K562 (cell line): ENCODE measurements at regions not wholly inside any gene's neighbourhood (a gene's known extent, or its start where the extent isn't known, plus 50 kb on each side); places are given as distances from the start of the nearest gene placed in this dataset.

Experiments
- ETV6 ChIP-seq, 3 experiments: fragments of 150-350 bp in 1 of 3; sonication (generic) in 1 of 3; formaldehyde crosslinking in 1 of 3; IDR thresholded peaks; 2 replicates each; pipeline versions ENCODE4 v1.6.1 to v1.8.0; 2014 to 2022; ENCODE audit warnings: borderline replicate concordance in 2 of 3, low read depth in 2 of 3, antibody characterized with exemption in 1 of 3, low read length in 1 of 3, mild to moderate bottlenecking in 1 of 3, missing genetic modification reagents in 1 of 3
- L3MBTL2 ChIP-seq: fragments of 450-650 bp; IDR thresholded peaks from 2 replicates; pipeline ENCODE4 v1.6.1; 2016; ENCODE audit warnings: mild to moderate bottlenecking, moderate library complexity
- RBM15 ChIP-seq: fragments of 200-400 bp; formaldehyde crosslinking; IDR thresholded peaks from 2 replicates; pipeline ENCODE4 v1.6.1; 2018; ENCODE audit warnings: mild to moderate bottlenecking, low read length, moderate library complexity; ENCODE audit not compliant: insufficient read depth
- SAFB2 ChIP-seq: fragments of 200-400 bp; formaldehyde crosslinking; IDR thresholded peaks from 2 replicates; pipeline ENCODE4 v1.6.1; 2018; ENCODE audit warnings: borderline replicate concordance, low read length, low read depth, moderate library complexity; ENCODE audit not compliant: severe bottlenecking
- SMARCB1 ChIP-seq: IDR thresholded peaks from 2 replicates; pipeline ENCODE4 v1.6.1; 2011; ENCODE audit warnings: improper control_type of control experiment, low read depth; ENCODE audit not compliant: insufficient read length
- TF ChIP-seq, protein P1 (sequence below), 2 experiments: fragments of 450-650 bp; IDR thresholded peaks; 2 replicates each; pipeline ENCODE4 v1.6.1; 2016; ENCODE audit warnings: mild to moderate bottlenecking in 2 of 2, borderline replicate concordance in 1 of 2, low read depth in 1 of 2, moderate library complexity in 1 of 2
- TF ChIP-seq, protein P2 (sequence below): sonication (generic); formaldehyde crosslinking; IDR thresholded peaks from 2 replicates; pipeline ENCODE4 v1.8.1; 2023; ENCODE audit warnings: missing genetic modification reagents, mild to moderate bottlenecking, borderline replicate concordance
- TF ChIP-seq, protein P3 (sequence below), 2 experiments: fragments of 150-350 bp in 1 of 2; IDR thresholded peaks; 2 replicates each; pipeline ENCODE4 v1.6.1; 2012 to 2016; ENCODE audit warnings: low read depth in 2 of 2, low read length in 2 of 2, mild to moderate bottlenecking in 1 of 2, moderate library complexity in 1 of 2

DNA sequence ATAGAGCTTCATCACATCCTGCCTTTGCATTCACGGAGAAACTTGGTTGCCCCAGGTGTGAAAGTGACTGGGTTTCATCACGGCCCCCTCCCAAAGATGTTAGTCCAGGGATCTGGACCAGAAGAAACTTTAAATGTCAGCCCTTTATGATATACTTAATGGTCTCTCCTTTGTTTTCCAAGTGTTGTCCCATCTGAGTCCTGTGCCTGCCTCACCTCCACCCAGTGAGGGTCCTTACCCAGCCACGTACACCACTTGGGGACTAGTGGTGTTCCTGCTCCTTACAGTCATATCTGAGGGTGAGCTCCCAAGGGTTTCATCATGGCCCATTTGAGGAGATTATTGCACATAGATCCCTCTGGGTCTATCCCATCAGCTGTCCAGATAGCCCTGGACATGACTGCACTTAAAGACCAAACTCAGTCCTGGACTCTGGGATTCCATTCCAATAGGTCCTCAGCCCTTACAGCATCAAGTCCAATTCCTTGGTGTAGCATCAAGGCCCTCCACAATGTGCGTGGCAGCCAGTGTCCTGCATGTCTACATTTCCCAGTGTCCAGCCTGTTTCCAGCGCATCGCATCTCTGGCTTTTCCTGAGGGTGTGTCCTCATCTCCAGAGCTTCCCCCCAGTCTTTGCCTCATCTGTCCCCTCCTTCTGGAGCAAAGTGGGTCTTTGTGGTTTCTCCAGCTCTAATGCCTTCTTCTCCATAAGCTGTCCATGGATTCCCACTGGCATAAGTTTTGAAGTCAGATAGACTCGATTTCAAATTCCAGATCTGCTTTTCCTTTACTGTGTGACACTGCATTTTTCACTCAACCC, 351.6 kb downstream of the MYCN start (continued):
- TF ChIP-seq, protein P1, sequence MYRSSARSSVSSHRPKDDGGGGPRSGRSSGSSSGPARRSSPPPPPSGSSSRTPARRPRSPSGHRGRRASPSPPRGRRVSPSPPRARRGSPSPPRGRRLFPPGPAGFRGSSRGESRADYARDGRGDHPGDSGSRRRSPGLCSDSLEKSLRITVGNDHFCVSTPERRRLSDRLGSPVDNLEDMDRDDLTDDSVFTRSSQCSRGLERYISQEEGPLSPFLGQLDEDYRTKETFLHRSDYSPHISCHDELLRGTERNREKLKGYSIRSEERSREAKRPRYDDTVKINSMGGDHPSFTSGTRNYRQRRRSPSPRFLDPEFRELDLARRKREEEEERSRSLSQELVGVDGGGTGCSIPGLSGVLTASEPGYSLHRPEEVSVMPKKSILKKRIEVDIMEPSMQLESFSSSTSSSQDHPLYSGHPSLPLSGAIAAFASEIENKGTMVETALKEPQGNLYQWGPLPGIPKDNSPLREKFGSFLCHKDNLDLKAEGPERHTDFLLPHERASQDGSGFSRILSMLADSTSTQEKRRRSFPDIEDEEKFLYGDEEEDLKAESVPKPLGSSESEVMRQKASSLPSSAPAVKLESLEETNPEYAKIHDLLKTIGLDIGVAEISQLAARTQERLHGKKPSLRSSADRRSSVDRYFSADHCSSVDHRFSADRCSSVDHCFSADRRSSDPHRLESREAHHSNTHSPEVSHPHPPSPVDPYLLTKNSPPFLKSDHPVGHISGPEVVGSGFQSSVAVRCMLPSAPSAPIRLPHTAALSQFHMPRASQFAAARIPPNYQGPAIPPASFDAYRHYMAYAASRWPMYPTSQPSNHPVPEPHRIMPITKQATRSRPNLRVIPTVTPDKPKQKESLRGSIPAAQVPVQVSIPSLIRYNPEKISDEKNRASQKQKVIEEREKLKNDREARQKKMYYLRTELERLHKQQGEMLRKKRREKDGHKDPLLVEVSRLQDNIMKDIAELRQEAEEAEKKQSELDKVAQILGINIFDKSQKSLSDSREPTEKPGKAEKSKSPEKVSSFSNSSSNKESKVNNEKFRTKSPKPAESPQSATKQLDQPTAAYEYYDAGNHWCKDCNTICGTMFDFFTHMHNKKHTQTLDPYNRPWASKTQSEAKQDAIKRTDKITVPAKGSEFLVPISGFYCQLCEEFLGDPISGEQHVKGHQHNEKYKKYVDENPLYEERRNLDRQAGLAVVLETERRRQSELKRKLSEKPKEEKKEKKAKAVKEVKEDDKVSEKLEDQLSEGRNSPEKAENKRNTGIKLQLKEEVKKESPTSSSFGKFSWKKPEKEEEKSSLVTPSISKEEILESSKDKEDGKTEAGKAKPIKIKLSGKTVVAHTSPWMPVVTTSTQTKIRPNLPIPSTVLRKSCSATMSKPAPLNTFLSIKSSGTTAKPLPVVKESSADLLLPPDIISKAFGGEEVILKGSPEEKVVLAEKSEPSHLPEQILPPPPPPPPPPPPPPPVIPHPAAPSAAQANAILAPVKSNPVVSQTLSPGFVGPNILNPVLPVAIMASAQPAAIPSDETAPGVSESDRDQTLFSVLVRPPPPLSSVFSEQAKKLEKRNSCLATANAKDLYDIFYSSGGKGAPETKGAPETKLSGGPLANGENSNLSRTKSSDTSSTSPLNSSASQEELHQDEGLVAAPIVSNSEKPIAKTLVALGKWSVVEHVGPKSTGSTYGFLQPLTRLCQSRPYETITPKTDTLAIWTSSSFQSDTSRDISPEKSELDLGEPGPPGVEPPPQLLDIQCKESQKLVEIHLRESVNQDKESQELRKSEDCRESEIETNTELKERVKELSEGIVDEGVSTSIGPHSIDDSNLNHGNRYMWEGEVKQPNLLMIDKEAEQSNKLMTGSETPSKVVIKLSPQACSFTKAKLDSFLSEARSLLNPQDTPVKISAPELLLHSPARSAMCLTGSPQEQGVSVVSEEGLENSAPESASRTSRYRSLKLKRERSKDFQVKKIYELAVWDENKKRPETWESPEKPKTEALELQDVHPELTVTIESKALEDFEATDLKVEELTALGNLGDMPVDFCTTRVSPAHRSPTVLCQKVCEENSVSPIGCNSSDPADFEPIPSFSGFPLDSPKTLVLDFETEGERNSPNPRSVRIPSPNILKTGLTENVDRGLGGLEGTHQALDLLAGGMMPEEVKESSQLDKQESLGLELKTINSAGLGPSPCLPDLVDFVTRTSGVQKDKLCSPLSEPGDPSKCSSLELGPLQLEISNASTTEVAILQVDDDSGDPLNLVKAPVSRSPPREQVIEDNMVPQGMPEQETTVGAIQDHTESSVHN (IDR thresholded peaks at IDR 0.05; ENCODE audit: borderline replicate concordance in 1 of 2, low read depth in 1 of 2) = no peak
- no peak for TF ChIP-seq ETV6 (IDR thresholded peaks at IDR 0.05; ENCODE audit: borderline replicate concordance in 1 of 2, low read depth in 2 of 2, low read length in 1 of 2)
- no peak for TF ChIP-seq ETV6 (CRISPR knock-in tag; IDR thresholded peaks at IDR 0.05; ENCODE audit: borderline replicate concordance)
- TF ChIP-seq, protein P2, sequence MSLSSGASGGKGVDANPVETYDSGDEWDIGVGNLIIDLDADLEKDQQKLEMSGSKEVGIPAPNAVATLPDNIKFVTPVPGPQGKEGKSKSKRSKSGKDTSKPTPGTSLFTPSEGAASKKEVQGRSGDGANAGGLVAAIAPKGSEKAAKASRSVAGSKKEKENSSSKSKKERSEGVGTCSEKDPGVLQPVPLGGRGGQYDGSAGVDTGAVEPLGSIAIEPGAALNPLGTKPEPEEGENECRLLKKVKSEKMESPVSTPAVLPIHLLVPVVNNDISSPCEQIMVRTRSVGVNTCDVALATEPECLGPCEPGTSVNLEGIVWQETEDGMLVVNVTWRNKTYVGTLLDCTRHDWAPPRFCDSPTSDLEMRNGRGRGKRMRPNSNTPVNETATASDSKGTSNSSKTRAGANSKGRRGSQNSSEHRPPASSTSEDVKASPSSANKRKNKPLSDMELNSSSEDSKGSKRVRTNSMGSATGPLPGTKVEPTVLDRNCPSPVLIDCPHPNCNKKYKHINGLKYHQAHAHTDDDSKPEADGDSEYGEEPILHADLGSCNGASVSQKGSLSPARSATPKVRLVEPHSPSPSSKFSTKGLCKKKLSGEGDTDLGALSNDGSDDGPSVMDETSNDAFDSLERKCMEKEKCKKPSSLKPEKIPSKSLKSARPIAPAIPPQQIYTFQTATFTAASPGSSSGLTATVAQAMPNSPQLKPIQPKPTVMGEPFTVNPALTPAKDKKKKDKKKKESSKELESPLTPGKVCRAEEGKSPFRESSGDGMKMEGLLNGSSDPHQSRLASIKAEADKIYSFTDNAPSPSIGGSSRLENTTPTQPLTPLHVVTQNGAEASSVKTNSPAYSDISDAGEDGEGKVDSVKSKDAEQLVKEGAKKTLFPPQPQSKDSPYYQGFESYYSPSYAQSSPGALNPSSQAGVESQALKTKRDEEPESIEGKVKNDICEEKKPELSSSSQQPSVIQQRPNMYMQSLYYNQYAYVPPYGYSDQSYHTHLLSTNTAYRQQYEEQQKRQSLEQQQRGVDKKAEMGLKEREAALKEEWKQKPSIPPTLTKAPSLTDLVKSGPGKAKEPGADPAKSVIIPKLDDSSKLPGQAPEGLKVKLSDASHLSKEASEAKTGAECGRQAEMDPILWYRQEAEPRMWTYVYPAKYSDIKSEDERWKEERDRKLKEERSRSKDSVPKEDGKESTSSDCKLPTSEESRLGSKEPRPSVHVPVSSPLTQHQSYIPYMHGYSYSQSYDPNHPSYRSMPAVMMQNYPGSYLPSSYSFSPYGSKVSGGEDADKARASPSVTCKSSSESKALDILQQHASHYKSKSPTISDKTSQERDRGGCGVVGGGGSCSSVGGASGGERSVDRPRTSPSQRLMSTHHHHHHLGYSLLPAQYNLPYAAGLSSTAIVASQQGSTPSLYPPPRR (CRISPR knock-in tag) = no peak
- TF ChIP-seq SAFB2 = no peak
- TF ChIP-seq RBM15 = no peak
- TF ChIP-seq SMARCB1 = no peak
- TF ChIP-seq L3MBTL2 = no peak
- TF ChIP-seq, protein P3, sequence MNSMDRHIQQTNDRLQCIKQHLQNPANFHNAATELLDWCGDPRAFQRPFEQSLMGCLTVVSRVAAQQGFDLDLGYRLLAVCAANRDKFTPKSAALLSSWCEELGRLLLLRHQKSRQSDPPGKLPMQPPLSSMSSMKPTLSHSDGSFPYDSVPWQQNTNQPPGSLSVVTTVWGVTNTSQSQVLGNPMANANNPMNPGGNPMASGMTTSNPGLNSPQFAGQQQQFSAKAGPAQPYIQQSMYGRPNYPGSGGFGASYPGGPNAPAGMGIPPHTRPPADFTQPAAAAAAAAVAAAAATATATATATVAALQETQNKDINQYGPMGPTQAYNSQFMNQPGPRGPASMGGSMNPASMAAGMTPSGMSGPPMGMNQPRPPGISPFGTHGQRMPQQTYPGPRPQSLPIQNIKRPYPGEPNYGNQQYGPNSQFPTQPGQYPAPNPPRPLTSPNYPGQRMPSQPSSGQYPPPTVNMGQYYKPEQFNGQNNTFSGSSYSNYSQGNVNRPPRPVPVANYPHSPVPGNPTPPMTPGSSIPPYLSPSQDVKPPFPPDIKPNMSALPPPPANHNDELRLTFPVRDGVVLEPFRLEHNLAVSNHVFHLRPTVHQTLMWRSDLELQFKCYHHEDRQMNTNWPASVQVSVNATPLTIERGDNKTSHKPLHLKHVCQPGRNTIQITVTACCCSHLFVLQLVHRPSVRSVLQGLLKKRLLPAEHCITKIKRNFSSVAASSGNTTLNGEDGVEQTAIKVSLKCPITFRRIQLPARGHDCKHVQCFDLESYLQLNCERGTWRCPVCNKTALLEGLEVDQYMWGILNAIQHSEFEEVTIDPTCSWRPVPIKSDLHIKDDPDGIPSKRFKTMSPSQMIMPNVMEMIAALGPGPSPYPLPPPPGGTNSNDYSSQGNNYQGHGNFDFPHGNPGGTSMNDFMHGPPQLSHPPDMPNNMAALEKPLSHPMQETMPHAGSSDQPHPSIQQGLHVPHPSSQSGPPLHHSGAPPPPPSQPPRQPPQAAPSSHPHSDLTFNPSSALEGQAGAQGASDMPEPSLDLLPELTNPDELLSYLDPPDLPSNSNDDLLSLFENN (IDR thresholded peaks at IDR 0.05; ENCODE audit: low read depth in 2 of 2, low read length in 2 of 2) = no peak
